ENCODE measurements at regions not wholly inside any gene's neighbourhood (a gene's known extent, or its start where the extent isn't known, plus 50 kb on each side); places are given as distances from the start of the nearest gene placed in this dataset.

DNA sequence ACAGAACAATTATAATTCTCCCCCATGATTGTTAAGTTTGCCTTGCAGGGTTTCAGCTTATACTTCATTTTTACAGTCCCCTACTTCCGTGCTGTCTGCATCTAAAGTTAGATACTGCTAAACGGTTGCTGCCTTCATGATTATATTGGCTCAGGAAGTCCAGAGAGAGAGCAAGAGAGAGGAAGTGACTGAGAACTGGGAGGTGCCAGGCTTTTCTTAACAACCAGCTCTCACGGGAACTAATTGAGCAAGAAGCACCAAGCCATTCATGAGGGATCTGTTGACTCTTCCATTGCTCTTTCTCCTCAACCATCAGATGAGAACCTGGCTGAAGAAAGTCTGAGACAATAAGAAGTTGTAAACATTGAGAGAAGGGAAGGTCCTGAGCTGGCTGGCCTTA, 125.5 kb upstream of the SIX2 start:
- 2 to 7% (median 4%) methylated on average over 3 of the region's 3 CpGs for WGBS, 5 donors
- Histone ChIP-seq H3K4me1 (peaks cover 0 to 40% (median 6%) of the 10 kb centered on the region in 6 donors), H3K36me3 (no peaks in the 10 kb centered on the region), H3K4me3 (no peak overlapping the region), H3K9me3 (no peaks in the 10 kb centered on the region), H3K27ac (no peak overlapping the region), H3K27me3 (replicated peaks in 1 of 7) (peaks cover 0 to 4% (median 0%) of the 10 kb centered on the region in 7 donors)
- intact Hi-C loops (cut with DNase I; ENCODE audit: low total_unique reads) = no loop called here
- no peak for TF ChIP-seq POLR2A (IDR thresholded peaks at IDR 0.05)
- no peak for TF ChIP-seq POLR2AphosphoS5 (IDR thresholded peaks at IDR 0.05)
- TF ChIP-seq, protein P1, sequence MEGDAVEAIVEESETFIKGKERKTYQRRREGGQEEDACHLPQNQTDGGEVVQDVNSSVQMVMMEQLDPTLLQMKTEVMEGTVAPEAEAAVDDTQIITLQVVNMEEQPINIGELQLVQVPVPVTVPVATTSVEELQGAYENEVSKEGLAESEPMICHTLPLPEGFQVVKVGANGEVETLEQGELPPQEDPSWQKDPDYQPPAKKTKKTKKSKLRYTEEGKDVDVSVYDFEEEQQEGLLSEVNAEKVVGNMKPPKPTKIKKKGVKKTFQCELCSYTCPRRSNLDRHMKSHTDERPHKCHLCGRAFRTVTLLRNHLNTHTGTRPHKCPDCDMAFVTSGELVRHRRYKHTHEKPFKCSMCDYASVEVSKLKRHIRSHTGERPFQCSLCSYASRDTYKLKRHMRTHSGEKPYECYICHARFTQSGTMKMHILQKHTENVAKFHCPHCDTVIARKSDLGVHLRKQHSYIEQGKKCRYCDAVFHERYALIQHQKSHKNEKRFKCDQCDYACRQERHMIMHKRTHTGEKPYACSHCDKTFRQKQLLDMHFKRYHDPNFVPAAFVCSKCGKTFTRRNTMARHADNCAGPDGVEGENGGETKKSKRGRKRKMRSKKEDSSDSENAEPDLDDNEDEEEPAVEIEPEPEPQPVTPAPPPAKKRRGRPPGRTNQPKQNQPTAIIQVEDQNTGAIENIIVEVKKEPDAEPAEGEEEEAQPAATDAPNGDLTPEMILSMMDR (IDR thresholded peaks at IDR 0.05 in 8 of 11, conservative IDR thresholded peaks at IDR 0.05 in 3 of 11) = no peak
- no peak for DNase-seq

DNA sequence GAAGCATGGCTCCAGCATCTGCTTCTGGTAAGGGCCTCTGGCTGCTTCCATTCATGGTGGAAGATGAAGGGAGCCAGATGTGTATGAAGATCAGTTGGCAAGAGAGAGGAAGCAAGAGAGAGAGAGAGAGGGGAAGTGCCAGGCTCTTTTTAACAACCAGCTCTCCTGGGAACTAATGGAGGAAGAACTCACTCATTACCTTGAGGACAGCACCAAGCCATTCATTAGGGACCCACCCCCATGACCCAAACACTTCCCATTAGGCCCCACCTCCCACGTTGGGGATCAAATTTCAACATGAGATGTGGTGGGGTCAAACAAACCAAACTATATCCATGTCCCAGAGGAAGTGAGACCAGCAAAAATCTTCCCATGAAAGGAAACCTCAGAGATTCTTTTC, 124.8 kb upstream of the SIX2 start:
- Histone ChIP-seq H3K27me3 (replicated peaks in 1 of 7) (peaks cover 0 to 4% (median 0%) of the 10 kb centered on the region in 7 donors), H3K27ac (no peak overlapping the region), H3K4me1 (peaks cover 0 to 40% (median 6%) of the 10 kb centered on the region in 6 donors), H3K36me3 (no peaks in the 10 kb centered on the region), H3K4me3 (no peak overlapping the region), H3K9me3 (no peaks in the 10 kb centered on the region)
- intact Hi-C loops (cut with DNase I; ENCODE audit: low total_unique reads) = no loop called here
- DNase-seq = no peak
- TF ChIP-seq, protein P1 (IDR thresholded peaks at IDR 0.05 in 8 of 11, conservative IDR thresholded peaks at IDR 0.05 in 3 of 11) = no peak
- TF ChIP-seq POLR2A (IDR thresholded peaks at IDR 0.05) (no peak), POLR2AphosphoS5 (IDR thresholded peaks at IDR 0.05) (no peak)
- WGBS, 5 donors = 2 to 14% (median 5%) methylated on average over 1 of the region's 1 CpG

DNA sequence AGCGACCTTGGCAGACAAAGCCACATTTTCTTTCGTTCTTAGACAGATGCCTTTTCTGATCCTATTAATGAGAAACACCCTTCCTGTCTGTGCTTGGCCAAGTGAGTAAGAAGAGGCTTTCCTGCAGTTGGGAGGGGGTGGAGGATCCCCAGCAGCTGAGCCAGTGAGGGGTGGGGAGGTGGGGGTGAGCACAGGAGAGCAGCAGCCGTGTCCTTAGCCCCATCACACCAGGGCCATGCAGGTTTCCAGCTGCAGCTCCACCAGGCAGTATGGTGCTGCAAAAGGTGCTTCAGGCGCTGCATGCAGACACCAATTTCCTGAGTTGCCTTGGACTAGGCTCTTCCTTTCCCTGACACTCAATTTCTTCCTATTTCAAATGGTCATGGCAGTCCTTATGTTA, 123.3 kb upstream of the SIX2 start:
- no peak for DNase-seq
- TF ChIP-seq POLR2A (IDR thresholded peaks at IDR 0.05) (no peak), POLR2AphosphoS5 (IDR thresholded peaks at IDR 0.05) (no peak)
- TF ChIP-seq, protein P1 (IDR thresholded peaks at IDR 0.05 in 8 of 11, conservative IDR thresholded peaks at IDR 0.05 in 3 of 11) = no peak
- Histone ChIP-seq H3K36me3 (no peaks in the 10 kb centered on the region), H3K27me3 (replicated peaks in 1 of 7) (peaks cover 0 to 4% (median 0%) of the 10 kb centered on the region in 7 donors), H3K9me3 (no peaks in the 10 kb centered on the region), H3K27ac (no peak overlapping the region), H3K4me1 (peaks cover 0 to 40% (median 6%) of the 10 kb centered on the region in 6 donors), H3K4me3 (no peak overlapping the region)
- intact Hi-C loops (cut with DNase I; ENCODE audit: low total_unique reads) = no loop called here
- WGBS, 5 donors = 42 to 64% (median 51%) methylated on average over 4 of the region's 4 CpGs

DNA sequence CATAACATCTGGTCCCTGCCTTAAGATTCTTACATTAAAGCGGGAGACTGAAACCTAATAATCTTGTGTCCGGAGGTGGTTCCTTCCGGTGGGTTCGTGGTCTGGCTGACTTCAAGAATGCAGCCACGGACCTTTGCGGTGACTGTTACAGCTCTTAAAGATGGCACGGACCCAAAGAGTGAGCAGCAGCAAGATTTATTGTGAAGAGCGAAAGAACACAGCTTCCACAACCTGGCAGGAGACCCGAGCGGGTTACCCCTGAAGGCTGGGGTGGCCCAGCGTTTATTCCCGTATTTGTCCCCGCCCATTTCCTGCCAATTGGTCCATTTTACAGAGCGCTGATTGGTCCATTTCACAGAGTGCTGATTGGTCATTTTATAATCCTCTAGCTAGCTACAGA, 122.3 kb upstream of the SIX2 start:
- no peak overlapping the region for H3K4me3 ChIP-seq
- TF ChIP-seq, protein P1 (IDR thresholded peaks at IDR 0.05 in 8 of 11, conservative IDR thresholded peaks at IDR 0.05 in 3 of 11) = no peak
- TF ChIP-seq POLR2AphosphoS5 (IDR thresholded peaks at IDR 0.05) = no peak
- H3K36me3 ChIP-seq = no peaks in the 10 kb centered on the region
- peaks cover 0 to 40% (median 6%) of the 10 kb centered on the region in 6 donors for H3K4me1 ChIP-seq
- 37 to 66% (median 53%) methylated on average over 14 of the region's 14 CpGs for WGBS, 5 donors
- no peak for DNase-seq
- no peaks in the 10 kb centered on the region for H3K9me3 ChIP-seq
- peaks cover 0 to 4% (median 0%) of the 10 kb centered on the region in 7 donors for H3K27me3 ChIP-seq (replicated peaks in 1 of 7)
- intact Hi-C loops (cut with DNase I; ENCODE audit: low total_unique reads) = no loop called here
- H3K27ac ChIP-seq = no peak overlapping the region

Data from spleen (tissue), 11 donors.